ENCODE measurements at regions not wholly inside any gene's neighbourhood (a gene's known extent, or its start where the extent isn't known, plus 50 kb on each side); places are given as distances from the start of the nearest gene placed in this dataset.
"Not testable (repeated sequence)": the region's sequence is repeated elsewhere in the genome, so short reads cannot be mapped to it uniquely, and the experiment has no call there.

DNA sequence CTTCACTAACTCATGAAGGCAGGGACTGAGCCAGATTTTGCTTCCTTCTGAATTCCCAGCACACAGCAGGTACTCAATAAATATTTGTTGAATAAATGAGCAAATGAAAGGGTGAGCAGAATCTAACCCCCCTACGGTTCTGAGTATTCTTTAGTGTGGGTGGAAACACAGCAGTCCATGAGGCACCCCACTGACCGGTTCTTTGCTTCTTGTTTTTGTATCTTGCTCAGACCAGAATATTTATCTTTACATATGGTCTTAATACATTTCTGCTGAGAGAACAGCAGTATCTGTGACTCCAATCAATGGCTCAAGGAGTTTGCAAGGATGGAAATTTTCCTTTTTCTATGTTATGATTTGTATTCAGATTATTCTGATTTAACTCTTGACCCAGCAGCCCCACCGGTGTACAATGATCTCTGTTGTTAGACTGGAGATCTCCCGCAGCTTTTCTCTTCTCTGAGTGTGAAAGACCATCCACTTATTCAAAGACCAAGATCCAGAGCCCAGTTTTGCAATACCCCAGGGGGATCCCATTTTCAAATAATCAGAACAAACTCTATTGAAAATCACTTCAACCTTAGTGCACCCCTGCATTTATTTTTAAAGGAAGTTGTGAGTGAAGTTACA is 506.5 kb upstream of the TNP1 start:
- no peak for DNase-seq (ENCODE audit: low spot score)

DNA sequence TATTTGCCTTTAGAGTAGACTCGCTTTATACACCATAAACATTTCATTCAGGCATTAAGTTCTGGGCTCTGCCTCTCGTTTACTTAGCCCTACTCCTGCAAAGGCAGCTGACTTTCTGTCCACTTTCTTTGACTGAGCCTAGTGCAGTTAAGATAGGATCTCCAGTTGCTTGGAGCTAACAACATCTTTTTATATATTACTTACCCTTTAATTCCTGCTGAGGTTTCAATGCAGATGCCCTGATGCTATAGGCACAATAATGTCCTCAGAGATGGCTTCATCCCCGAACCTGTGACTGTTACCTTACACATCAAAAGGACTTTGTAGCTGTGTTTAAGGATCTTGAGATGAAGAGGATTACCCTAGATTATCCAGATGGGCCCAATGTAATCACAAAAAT is 505.8 kb upstream of the TNP1 start:
- DNase-seq (ENCODE audit: low spot score), result no peak

DNA sequence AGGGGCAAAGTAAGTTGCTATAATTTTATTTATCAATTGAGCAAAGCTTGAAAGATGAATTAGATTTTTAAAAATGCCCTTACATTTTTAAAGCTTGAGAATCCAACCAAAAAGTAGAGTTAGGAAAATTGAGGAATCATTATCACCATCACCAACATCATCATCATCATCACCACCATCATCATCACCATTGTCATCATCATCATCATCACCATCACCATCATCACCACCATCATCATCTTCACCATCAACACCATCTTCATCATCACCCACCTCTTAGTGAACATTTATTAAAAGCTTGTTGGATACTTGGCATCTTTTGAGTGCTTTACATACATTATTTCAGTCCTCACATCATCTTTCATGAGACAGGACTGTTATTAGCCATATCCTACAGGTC is 504.4 kb upstream of the TNP1 start:
- DNase-seq (ENCODE audit: low spot score), result no peak

DNA sequence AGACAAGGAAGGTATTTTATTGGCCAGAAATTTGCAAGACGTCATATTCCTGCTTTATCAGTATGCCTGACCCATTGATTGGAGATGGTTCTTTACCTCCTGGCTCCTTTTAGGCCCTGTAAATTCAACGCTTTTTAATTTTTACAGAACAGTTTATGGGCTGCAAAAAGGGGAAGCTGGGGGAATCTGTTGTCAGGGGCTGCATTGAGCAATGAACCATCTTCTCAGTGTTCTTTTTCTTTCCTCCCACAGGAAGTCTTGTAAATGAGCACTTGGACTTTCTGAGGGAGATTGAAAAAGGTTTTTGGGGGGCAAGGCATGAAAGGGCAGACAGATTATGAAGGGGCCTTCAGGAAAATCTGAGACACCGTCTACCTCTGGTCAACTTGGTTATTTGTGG is 503.6 kb upstream of the TNP1 start:
- no peak for DNase-seq (ENCODE audit: low spot score)

DNA sequence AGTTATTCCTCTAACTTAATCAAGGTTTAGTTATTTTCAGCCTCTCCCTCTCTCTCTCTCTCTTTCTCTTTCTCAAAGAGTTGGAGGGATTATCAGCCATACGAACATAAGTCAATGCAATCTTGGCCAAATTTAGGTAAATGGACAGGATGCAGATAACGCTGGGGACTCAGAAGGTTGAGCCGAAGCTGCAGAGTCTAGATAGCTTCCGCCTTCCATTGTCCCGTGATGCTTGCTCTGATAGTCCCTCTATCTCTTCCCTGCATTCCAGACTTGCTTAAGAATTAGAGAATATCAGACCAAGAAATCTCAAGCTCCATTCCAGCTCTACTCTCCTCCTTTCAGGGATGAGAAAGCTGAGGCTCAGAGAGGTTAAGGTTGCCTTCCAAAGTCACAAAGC is 502.8 kb upstream of the TNP1 start:
- no peak for DNase-seq (ENCODE audit: low spot score)

DNA sequence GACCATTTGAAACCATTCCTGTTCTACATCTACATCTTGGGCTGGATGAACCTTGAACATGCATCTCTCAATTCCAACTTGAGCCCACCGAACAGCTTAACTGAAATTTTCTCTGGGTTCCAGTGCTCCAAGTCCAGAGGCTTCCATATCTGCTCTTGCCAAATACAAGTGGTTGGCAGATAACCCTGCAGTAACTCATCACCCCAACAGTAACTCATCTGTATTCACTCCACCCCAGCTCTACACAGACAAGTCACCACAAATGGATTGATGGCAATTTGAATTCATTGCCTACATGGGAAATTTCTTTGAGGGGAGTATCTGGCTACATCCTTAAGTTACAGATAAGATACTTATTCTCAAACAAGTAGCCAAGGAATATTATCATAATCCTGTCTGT is 502.4 kb upstream of the TNP1 start:
- no peak for DNase-seq (ENCODE audit: low spot score)

DNA sequence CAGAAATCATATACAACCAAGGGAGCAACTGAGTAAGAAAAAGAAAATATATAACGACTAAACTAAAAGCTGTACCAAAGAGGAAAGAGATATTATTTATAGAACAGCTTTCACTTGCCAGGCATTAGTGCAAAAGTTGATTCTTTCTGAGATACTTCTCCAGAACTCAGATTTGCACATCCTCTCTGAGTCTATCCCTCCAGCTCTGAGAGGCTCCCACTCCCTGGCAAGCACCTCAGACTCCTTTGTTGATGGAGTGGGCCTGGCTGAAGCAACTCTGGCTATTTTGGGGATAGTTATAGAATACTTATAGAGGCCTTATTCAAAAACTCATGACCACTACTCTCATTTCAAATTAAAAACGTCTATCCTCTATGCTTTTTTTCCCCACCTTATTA is 501.6 kb upstream of the TNP1 start:
- no peak for DNase-seq (ENCODE audit: low spot score)

DNA sequence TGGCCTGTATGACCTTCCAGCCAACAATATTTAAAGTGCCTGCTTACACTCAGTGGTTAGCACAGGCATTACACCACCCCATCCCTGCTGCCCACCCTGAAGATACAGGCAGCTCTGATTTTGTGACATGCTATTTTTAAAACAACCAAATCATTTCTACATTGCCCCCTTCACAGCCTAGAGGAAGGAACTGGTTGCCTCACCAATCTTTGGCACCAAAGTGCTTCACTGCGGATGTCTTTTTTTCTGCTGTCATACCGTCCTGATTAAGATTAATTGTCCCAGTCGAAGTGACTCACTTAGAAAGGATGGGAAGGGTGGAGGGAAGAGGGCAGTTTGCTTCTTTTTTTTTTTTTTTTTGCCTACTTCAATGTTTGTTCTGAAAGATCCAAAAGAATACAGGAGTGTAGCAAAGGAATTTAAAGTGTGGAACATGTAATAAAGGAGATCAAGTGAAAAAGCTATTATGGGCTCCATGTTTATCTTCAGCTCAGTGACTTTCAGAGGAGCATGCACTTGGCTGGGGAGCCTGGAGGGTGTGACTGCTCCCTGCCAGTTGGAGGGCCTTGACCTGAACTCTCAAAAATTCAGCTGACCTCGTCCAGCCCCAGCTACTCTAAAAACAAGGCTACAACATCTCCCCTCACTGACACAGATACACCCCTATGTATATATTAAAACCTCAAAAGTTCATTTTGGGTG is 501.1 kb upstream of the TNP1 start:
- DNase-seq (ENCODE audit: low spot score), result no peak

DNA sequence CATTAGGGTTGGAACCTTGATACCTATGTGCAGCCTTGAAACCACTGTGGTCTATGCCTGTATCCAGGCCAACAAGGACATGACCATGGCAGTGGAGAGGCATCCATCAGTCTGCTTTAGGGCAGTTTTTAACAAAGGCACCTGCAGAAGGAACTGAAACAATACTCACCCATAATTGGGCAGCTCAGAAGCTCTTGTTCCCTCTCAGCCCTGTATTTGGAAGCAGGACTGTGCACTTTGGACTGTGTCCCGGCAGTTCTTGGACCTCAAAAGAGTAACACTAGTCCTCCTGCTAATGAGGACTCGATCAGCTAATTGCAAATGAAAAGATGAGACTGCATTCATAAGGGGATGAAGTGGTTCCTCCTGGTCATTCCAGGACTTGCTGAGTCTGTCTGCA is 500.2 kb upstream of the TNP1 start:
- DNase-seq (ENCODE audit: low spot score), result no peak

DNA sequence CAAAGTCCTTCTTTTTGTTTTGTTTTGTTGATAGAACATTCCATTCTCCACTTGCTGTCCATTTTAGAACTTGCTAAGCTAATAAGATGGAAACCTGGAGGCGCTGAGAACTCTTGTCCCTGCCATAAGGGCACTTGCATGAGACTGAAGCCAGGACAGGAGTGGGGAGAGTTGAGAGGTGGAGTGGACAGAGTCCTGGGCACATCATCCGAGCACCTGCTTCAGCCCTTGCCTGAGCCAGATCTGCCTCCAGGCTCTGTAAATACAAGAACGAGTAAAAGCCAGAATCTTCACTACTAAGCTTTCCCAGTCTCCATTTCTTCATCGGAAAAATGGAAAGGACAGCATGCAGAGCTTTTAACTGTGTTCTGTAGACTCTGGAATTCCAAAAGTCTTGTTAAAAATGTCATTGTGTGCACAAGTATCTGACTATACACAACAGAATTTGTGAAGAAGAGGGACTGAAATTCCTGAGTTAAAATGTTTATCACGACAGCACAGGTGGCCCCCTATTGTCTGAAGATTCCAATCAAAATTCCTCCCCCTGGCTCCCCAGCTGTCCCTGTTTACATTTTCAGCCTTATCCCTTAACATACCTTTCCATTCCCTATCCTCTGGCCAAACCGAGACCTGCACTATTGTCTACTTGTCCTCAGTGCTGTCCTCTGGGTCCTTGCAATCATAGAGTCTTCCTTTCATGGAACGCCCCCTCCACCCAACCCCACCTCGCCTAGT is 498.2 kb upstream of the TNP1 start:
- DNase-seq (ENCODE audit: low spot score), result no peak

DNA sequence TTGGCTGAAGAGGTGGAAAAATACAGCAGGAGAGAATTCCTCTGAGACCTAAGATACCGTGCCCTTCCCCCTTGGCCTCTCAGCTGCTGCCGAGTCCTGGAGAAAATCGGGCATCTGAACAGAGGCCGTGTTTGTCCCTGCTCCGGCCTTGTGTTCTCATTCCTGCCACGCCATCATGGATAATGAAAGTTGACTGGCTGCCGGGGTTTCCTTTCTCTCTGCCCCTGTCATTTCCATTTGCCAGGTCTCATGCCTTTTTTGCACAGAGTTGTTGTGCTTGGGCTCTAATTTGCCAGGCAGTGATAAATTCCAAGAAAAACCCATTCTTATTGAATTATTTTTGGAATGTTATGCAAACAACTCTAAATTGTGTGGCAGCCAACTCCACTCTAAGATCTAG is 496.9 kb upstream of the TNP1 start:
- DNase-seq (ENCODE audit: low spot score), result no peak

DNA sequence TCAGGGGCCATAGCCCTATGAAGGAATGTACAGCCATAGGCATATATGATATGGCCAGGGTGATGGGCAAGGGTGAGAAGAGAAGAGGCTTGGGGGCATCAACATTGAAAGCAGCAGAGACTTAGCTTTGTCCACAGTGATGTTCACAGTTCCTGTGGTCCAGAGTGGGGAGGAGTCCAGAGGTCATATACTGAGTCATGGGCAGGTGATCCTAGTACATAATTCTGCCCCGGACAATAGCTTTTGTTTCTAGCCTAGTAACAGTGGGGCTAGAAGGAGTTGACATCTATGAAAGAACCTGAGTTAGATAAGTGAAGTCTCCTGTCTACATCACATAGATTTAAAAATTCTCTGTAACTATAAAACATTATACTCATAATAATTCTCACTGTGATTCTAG is 496.3 kb upstream of the TNP1 start:
- DNase-seq (ENCODE audit: low spot score), result no peak

DNA sequence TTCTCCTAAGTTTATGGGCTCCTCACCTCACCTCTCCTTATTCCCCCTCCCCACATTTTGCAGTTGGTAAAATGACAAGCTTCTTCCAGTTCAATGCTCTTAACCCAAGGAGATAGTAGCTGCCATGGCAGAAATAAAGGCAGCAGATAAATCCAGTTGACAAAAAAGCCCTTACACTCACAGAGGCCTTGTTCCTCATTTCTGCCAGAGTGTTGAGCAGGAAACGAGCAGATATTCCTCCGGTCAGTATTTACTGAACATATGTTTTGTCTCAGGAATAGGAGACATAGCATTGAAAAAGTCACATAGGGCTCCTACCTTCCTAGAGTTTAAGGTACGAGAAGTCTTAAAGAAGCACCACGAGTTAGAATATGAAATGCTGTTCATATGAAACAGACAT is 493.7 kb upstream of the TNP1 start:
- no peak for DNase-seq (ENCODE audit: low spot score)

DNA sequence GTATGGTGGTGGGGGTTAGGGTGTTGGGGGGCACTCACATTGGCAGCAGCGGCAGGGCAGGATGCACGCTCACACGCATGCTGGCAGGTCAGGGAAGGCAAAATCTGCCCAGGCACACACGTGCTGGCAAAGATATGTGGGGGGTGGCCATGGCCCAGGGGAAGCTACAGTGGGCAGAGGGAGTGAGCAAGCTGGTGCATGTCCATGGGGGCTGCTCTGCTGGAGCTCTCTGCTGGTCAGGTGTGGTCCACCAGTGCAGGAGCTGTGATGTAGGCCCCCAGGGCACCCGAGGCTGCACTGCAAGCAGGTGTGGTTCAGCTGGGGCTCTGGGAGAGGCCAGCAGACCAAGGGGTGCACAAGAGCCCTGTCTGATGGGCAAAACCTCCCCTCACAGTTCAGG is 491.5 kb upstream of the TNP1 start:
- no peak for DNase-seq (ENCODE audit: low spot score)

DNA sequence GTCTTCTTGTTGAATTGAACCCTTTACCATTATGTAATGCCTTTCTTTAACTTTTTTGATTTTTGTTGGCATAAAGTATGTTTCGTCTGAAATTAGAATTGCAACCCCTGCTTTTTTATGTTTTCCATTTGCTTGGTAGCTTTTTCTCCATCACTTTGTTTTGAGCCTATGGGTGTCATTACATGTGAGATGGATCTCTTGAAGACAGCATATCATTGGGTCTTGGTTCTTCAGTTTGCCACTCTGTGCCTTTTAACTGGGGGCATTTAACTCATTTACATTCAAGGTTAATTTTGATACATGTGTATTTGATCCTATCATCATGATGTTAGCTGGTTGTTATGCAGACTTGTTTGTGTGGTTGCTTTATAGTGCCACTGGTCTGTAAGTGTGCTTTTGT is 489.4 kb upstream of the TNP1 start:
- no peak for DNase-seq (ENCODE audit: low spot score)

DNA sequence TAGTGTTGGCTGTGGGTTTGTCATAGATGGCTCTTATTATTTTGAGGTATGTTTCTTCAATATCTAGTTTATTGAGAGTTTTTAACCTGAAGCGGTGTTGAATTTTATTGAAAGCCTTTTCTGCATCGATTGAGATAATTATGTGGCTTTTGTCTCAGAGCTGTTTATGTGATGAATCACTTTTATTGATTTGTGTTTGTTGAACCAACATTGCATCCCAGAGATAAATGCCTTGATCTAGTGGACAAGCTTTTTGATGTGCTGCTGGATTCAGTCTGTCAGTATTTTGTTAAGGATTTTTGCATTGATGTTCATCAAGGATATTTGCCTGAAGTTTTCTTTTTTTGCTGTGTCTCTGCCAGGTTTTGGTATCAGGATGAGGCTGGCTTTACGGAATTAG is 487.8 kb upstream of the TNP1 start:
- not testable (repeated sequence) for DNase-seq (ENCODE audit: low spot score)

DNA sequence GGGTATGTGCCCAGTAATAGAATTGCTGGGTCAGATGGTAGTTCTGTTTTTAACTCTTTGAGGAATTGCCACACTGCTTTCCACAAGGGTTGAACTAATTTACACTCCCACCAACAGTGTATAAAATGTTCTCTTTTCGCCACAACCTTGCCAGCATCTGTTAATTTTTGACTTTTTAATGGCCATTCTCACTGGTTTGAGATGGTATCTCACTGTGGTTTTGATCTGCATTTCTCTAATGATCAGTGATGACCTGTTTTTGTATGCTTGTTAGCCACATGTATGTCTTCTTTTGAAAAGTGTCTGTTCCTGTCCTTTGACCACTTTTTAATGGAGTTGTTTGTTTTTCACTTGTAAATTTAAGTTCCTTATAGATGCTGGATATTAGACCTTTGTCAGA is 486.2 kb upstream of the TNP1 start:
- not testable (repeated sequence) for DNase-seq (ENCODE audit: low spot score)

DNA sequence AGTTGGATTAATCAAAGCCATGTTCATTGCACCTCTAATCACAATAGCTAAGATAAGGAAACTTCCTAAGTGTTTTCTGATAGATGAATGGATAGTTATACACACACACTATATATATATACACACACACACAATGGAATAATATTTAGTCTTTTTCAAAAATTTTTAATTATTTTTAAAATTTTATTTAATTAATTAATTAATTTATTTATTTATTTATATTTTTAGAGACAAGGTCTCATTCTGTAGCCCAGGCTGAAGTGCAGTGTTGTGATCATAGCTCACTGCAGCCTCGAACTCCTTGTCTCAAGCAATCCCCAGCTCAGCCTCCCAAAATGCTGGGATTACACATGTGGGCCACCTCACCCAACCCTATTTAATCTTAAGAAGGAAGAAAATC is 481.0 kb upstream of the TNP1 start:
- DNase-seq (ENCODE audit: low spot score), result no peak

DNA sequence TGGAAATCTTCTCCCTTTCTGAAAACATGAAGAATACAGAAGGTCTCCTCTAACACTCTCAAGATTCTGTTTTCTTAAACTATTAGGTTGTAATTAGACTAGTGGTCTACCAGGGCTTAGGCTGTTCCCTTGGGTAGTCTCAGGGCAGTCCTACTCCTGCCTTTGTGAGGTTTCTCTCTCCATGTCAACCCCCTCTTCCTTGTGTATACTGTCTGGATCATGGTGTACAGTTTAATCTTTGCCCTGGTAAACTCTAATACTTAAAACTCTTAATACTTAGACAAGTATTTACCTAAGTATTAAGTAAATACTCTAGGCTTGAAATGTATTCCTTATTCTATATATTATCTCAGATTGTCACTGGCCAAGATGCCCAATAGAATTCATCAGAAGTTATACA is 480.3 kb upstream of the TNP1 start:
- DNase-seq (ENCODE audit: low spot score), result no peak

DNA sequence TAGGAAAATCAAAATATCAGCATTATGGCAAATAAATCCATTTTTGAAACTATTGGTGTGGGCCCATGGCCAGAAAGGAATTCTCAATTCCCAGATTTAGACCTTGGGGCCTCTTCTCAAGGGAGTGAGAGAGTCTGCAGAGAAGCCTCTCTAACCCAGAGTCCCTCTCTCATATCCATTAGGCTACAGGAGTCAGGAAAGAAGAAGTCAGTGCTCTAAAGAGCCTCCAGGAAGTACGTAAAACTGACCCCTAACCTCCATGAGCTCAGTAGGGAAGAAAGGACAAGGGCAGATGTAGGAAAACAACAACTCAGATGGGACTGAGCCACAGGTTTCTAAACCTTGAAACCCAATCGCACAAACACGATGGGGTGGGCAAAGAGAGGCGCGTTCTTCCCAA is 479.9 kb upstream of the TNP1 start:
- DNase-seq (ENCODE audit: low spot score), result no peak

DNA sequence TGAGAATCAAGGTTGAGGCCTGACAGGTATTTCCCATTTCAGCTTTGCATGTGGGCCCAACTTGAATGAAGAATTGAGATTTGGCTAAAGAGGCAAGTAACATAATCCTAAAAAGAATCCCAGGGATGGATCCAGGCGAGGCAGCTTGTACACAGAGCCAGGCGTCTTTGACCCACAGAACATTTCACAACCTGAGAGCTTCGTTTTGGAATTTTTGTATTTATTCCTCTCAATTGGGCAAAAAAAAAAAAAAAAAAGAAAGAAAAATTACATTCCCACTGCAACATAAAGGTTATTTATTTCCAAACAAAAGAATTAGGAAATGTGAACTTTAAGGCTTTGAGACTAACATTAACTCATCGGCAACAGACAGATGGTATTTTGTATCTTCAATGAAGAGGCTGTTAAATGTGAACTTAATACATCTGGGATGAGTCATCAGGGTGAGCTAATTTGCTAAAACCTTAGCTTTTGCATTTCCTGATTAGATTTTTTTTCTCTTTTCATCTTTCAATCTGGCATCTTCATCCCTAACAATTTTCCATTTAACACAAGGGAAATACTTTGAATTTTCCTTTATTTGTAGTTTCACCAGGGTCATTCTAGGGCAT is 478.5 kb upstream of the TNP1 start:
- no peak for DNase-seq (ENCODE audit: low spot score)

DNA sequence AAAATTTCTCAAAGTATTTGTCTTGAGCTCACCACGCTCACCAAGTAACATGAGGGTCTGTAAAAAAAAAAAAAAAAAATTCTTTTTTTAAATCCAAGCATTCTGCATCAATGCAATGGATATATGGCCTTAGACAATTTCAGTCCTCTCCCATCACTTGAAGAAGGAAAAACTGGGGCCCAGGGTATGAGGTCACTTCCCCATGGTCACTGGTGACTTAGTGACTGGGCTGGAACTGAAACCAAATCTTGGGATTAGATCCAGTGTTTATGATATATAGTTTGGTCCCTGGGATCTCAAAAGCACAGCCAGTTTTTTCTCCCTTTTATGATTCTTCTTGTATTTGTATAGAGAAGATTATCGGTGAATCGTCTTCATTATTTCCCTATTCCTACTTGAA is 477.9 kb upstream of the TNP1 start:
- no peak for DNase-seq (ENCODE audit: low spot score)

DNA sequence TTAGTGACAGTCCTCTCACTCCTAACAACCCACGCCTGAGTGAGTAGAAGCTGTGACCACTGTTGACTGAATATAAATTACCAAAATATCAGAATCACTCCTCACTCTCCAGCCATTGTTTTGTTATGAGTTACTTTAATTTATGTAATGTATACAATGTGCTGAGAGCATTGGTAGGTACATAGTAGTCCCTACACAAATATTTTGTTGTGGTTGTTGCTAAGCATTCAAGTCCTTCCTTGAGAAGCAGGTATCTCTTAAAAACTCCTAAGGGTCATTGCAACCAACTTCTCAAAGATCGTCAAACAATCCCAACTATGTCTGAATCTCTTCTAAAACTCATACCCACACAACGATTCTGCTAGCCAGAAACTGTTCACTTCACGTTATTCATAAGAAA is 476.8 kb upstream of the TNP1 start:
- DNase-seq (ENCODE audit: low spot score), result no peak
